ENCODE measurements at regions not wholly inside any gene's neighbourhood (a gene's known extent, or its start where the extent isn't known, plus 50 kb on each side); places are given as distances from the start of the nearest gene placed in this dataset.
"Not testable (repeated sequence)": the region's sequence is repeated elsewhere in the genome, so short reads cannot be mapped to it uniquely, and the experiment has no call there.

GRCh38 chr4:154982187-154983047 is 201.3 kb downstream of the RBM46 start:
- DNase-seq (ENCODE audit: extremely low read depth, low read depth), result peak; percentile 43

GRCh38 chr4:154983714-154984113 is 202.6 kb downstream of the RBM46 start:
- DNase-seq (ENCODE audit: extremely low read depth, low read depth), result no peak

- no peak for DNase-seq (ENCODE audit: extremely low read depth, low read depth)
These were observed 203.1 kb downstream of the RBM46 start for GRCh38 chr4:154984148-154984547.

- no peak for DNase-seq (ENCODE audit: extremely low read depth, low read depth)
These were observed 203.5 kb downstream of the RBM46 start for GRCh38 chr4:154984616-154985015.

GRCh38 chr4:154985673-154986072 is 204.6 kb downstream of the RBM46 start:
- no peak for DNase-seq (ENCODE audit: extremely low read depth, low read depth)

GRCh38 chr4:154988511-154988910 is 207.4 kb downstream of the RBM46 start:
- no peak for DNase-seq (ENCODE audit: extremely low read depth, low read depth)

GRCh38 chr4:154989511-154989910 is 208.4 kb downstream of the RBM46 start:
- DNase-seq (ENCODE audit: extremely low read depth, low read depth), result no peak

GRCh38 chr4:154997866-154998265 is 210.6 kb upstream of the NPY2R start:
- DNase-seq (ENCODE audit: extremely low read depth, low read depth), result not testable (repeated sequence)

GRCh38 chr4:154998284-154998683 is 210.2 kb upstream of the NPY2R start:
- DNase-seq (ENCODE audit: extremely low read depth, low read depth), result no peak

- DNase-seq (ENCODE audit: extremely low read depth, low read depth), result no peak
These were observed 209.7 kb upstream of the NPY2R start for GRCh38 chr4:154998773-154999172.

GRCh38 chr4:154999950-155000578 is 208.4 kb upstream of the NPY2R start:
- no peak for DNase-seq (ENCODE audit: extremely low read depth, low read depth)

GRCh38 chr4:155001251-155001650 is 207.2 kb upstream of the NPY2R start:
- no peak for DNase-seq (ENCODE audit: extremely low read depth, low read depth)

GRCh38 chr4:155005395-155006090 is 202.9 kb upstream of the NPY2R start:
- no peak for DNase-seq (ENCODE audit: extremely low read depth, low read depth)

- no peak for DNase-seq (ENCODE audit: extremely low read depth, low read depth)
These were observed 200.7 kb upstream of the NPY2R start for GRCh38 chr4:155007660-155008176.

- DNase-seq (ENCODE audit: extremely low read depth, low read depth), result no peak
These were observed 200.0 kb upstream of the NPY2R start for GRCh38 chr4:155008389-155008788.

GRCh38 chr4:155009288-155009687 is 199.1 kb upstream of the NPY2R start:
- DNase-seq (ENCODE audit: extremely low read depth, low read depth), result no peak

- DNase-seq (ENCODE audit: extremely low read depth, low read depth), result no peak
These were observed 198.1 kb upstream of the NPY2R start for GRCh38 chr4:155010376-155010775.

GRCh38 chr4:155011163-155011780 is 197.2 kb upstream of the NPY2R start:
- no peak for DNase-seq (ENCODE audit: extremely low read depth, low read depth)

- DNase-seq (ENCODE audit: extremely low read depth, low read depth), result no peak
These were observed 196.0 kb upstream of the NPY2R start for GRCh38 chr4:155012469-155012868.

GRCh38 chr4:155017426-155017825 is 191.0 kb upstream of the NPY2R start:
- no peak for DNase-seq (ENCODE audit: extremely low read depth, low read depth)

All from NCI-H460 (cell line).